NCI-H446 (cell line): ENCODE measurements at regions not wholly inside any gene's neighbourhood (a gene's known extent, or its start where the extent isn't known, plus 50 kb on each side); places are given as distances from the start of the nearest gene placed in this dataset.
"Not testable (repeated sequence)": the region's sequence is repeated elsewhere in the genome, so short reads cannot be mapped to it uniquely, and the experiment has no call there.

ENCODE experiments used
- DNase-seq, 2 experiments: peaks; one replicate each; lab custom pipeline; 2025; lab: John Stamatoyannopoulos, UW

GRCh38 chr9:107836300-107836699, 346.7 kb upstream of the KLF4 start:
- no peak for DNase-seq

DNA sequence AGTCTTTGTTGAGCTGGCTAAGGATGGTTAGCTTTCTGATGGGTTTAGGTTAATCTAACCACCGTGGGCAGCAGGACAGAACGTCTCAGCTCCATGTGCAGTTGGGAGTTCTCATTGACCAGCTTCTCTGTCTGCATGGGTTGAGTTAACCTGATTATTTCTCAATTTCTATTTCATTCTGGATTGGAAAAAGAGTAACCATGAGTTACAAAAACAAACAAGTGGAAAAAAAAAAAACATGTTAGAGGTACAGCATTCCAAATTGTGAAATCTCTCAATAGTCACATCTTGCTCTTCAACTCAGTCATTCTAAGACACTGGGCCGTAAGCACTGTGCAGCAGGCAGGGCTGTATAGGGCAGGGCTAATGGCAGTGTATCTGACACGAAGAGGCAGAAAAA, 343.7 kb upstream of the KLF4 start:
- no peak for DNase-seq

- DNase-seq = no peak
Measured at GRCh38 chr9:107832871-107833270, 343.3 kb upstream of the KLF4 start.

GRCh38 chr9:107830479-107830878, 340.9 kb upstream of the KLF4 start:
- no peak for DNase-seq

- no peak for DNase-seq
Measured at GRCh38 chr9:107827884-107828283, 338.3 kb upstream of the KLF4 start.

GRCh38 chr9:107827304-107827703, 337.7 kb upstream of the KLF4 start:
- DNase-seq = no peak

GRCh38 chr9:107826688-107826983, 337.1 kb upstream of the KLF4 start:
- DNase-seq = not testable (repeated sequence)

DNA sequence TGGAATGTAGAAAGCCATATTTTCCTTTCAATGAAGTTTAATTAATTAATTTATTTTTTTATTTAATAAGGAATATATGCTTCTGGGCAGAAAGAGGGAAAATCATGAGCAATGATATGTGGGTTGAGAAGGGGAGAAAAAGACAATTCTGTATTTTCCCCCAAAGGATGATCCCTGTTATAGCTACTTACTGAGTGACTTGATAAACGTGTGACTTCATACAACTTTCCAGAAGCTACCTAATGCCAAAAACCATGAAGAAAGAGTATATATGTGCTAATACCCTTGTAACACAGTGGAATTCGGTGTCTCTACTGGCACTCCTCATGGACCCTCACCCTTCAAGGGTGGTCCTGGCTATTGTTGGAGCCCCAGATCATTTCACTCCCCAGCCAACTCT, 335.0 kb upstream of the KLF4 start:
- DNase-seq = no peak

- DNase-seq = no peak
Measured at GRCh38 chr9:107819772-107820565, 330.4 kb upstream of the KLF4 start.

DNA sequence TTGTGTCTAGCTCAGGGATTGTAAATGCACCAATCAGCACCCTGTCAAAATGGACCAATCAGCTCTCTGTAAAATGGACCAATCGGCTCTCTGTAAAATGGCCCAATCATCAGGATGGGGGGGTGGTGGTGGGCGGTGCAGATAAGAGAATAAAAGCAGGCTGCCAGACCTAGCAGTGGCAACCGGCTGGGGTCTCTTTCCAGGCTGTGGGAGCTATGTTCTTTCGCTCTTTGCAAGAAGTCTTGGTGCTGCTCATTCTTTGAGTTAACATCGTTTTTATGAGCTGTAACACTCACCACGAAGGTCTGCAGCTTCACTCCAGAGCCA, 328.9 kb upstream of the KLF4 start:
- not testable (repeated sequence) for DNase-seq

GRCh38 chr9:107817595-107818502, 328.3 kb upstream of the KLF4 start:
- not testable (repeated sequence) for DNase-seq

DNA sequence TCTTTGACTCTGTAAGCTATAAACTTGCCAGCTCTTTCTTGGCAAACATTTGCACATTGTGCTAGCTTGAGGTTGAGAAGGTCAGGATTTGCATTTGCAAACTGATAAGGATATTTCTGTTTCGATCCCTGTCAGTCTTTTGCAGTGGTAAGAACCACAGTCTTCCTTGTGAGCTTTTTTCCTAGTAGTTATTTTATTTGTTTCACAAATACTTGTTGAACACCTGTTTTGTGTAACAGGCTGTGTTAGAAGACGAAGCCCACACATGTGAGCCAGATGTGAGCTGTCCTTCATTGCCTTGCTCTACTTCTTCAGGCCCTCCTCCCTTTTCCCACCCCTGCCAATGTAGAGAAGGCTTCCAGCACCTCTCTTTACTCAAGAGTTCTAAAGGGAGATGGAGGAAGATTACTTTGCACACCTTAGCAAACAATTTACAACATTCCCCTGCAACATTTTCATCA, 327.0 kb upstream of the KLF4 start:
- DNase-seq = no peak

GRCh38 chr9:107815782-107816560, 326.4 kb upstream of the KLF4 start:
- DNase-seq = no peak

DNA sequence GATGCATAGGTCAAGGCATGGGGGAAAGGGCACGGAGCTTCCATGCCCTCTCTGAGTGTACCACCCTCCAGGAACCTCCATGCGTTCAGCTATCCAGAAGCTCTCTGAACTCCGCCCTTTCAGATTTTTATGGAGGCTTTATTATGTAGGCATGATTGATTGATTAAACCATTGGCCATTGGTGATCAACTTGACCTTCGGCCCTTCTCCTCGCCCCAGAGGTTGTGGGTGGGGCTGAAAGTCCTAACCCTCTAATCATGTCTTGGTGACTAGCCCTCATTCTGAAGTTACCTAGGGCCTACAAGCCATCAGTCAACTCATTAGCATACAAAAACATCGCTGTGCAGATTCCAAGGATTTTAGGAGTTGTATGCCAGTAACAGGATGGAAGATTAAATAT, 323.7 kb upstream of the KLF4 start:
- no peak for DNase-seq

- DNase-seq = no peak
Measured at GRCh38 chr9:107810461-107810961, 320.9 kb upstream of the KLF4 start.

GRCh38 chr9:107809871-107810460, 320.4 kb upstream of the KLF4 start:
- no peak for DNase-seq

DNA sequence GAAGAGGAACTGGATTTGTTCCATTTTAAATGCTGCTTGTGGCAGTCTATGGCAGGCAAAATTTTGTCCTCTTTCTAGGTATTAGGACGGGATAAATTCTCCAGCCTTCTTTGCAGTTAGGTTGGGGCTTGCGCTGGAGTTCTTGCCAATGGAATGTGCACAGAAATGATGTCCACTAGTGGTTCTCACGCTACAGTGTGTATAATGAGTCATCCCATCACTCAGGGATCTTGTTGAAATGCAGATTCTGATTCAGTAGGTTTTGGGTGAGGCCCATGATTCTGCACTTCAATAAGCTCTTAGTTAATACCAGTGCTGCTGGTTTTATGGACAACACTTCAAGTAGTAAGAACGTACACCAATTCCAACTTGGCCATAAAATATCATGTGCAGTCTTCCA, 317.6 kb upstream of the KLF4 start:
- no peak for DNase-seq

GRCh38 chr9:107805201-107805600, 315.6 kb upstream of the KLF4 start:
- DNase-seq = no peak

DNA sequence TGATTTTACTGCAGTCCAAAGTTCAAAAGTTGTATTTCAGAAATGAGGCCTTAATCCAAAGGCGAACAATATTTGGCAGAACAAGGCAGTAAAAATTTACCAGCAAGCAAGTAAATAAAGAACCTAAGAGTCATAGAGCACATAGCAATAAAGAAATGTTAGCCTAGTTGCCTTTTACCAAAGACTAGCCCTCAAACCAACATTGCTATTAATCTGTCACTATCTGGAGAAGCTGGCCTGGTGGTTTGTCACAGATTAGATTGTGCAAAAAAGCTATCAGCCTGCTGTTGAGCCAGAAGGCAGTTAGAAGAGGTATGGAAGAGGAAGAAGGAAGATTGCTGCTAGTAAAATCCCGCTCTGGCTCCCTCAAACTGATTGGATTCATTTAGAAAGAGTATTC, 304.7 kb upstream of the KLF4 start:
- DNase-seq = no peak

GRCh38 chr9:107793541-107793940, 304.0 kb upstream of the KLF4 start:
- DNase-seq = no peak

- DNase-seq = no peak
Measured at GRCh38 chr9:107792596-107792995, 303.0 kb upstream of the KLF4 start.

DNA sequence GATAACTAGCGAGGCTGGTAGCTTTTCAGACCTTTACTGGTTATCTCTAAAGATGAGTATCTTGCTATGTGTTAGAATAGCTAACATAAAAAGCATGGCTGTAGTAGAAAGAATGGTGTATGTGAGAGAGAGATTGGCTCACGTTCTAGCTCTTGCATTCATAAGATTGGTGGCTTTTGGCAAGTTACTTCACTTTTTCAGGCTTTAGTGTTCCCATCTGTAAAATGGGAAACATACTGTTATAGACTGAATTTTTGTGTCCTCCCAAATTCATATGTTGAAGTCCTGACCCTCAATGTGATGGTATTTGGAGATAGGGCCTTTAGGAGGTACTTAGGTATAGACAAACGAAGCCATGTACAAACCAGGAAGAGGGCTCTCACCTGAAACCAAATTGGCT, 302.4 kb upstream of the KLF4 start:
- DNase-seq = no peak
